Neural progenitor cell (in vitro differentiated cells): ENCODE measurements at regions not wholly inside any gene's neighbourhood (a gene's known extent, or its start where the extent isn't known, plus 50 kb on each side); places are given as distances from the start of the nearest gene placed in this dataset.

ENCODE experiments used
- DNase-seq: peaks from one replicate; pipeline ENCODE4 v3.0.0-alpha.2; 2016; ENCODE audit warnings: low spot score
- H2AFZ ChIP-seq: fragments of 200-600 bp; sonication (generic); replicated peaks from 2 replicates; pipeline ENCODE4 v1.6.1; 2016; ENCODE audit warnings: antibody characterized with exemption
- H3F3A ChIP-seq: fragments of 200-600 bp; sonication (generic); 2 replicates; pipeline ENCODE4 v1.6.1; 2016; ENCODE audit warnings: antibody characterized with exemption, low read depth
- H3K27ac ChIP-seq: fragments of 200-600 bp; sonication (generic); 2 replicates; pipeline ENCODE4 v1.5.1; 2016; ENCODE audit warnings: mild to moderate bottlenecking
- H3K27me3 ChIP-seq: fragments of 200-600 bp; sonication (generic); 2 replicates; pipeline ENCODE4 v1.6.1; 2016; ENCODE audit warnings: mild to moderate bottlenecking, moderate library complexity
- H3K36me3 ChIP-seq: fragments of 200-600 bp; sonication (generic); 2 replicates; pipeline ENCODE4 v1.5.1; 2016
- H3K4me1 ChIP-seq: fragments of 200-600 bp; sonication (generic); 2 replicates; pipeline ENCODE4 v1.6.1; 2016; ENCODE audit warnings: mixed run types
- H3K4me2 ChIP-seq: fragments of 200-600 bp; sonication (generic); 2 replicates; pipeline ENCODE4 v1.6.1; 2016
- H3K4me3 ChIP-seq: fragments of 200-600 bp; sonication (generic); 2 replicates; pipeline ENCODE4 v1.5.1; 2016
- H3K79me2 ChIP-seq: fragments of 200-600 bp; sonication (generic); 2 replicates; pipeline ENCODE4 v1.6.1; 2016; ENCODE audit warnings: low read depth
- H3K9ac ChIP-seq: fragments of 200-600 bp; sonication (generic); 2 replicates; pipeline ENCODE4 v1.6.1; 2016
- H3K9me3 ChIP-seq: fragments of 200-600 bp; sonication (generic); 2 replicates; pipeline ENCODE4 v1.5.1; 2016; ENCODE audit warnings: low read depth
- H4K20me1 ChIP-seq: fragments of 200-600 bp; sonication (generic); 2 replicates; pipeline ENCODE4 v1.6.1; 2016; ENCODE audit warnings: low read depth
- H3K27ac Mint-ChIP-seq: 3 replicates; pipeline ENCODE4 v1.8.0; 2021; ENCODE audit warnings: mixed read lengths
- H3K27me3 Mint-ChIP-seq: 2 replicates; pipeline ENCODE4 v1.8.0; 2022; ENCODE audit warnings: low read depth, mild to moderate bottlenecking, inconsistent platforms, moderate library complexity, mixed read lengths; ENCODE audit not compliant: insufficient read depth
- H3K36me3 Mint-ChIP-seq: 3 replicates; pipeline ENCODE4 v1.8.0; 2021; ENCODE audit warnings: mixed read lengths
- H3K4me1 Mint-ChIP-seq: 3 replicates; pipeline ENCODE4 v1.8.0; 2021; ENCODE audit warnings: mixed read lengths
- H3K4me3 Mint-ChIP-seq: 3 replicates; pipeline ENCODE4 v1.8.0; 2021; ENCODE audit warnings: mild to moderate bottlenecking, moderate library complexity, mixed read lengths
- H3K9me3 Mint-ChIP-seq: 3 replicates; pipeline ENCODE4 v1.8.0; 2020; ENCODE audit warnings: mixed read lengths
- EZH2 ChIP-seq: fragments of 200-600 bp; sonication (generic); IDR thresholded peaks from 2 replicates; pipeline ENCODE4 v1.6.1; 2017; ENCODE audit warnings: antibody characterized with exemption, mild to moderate bottlenecking, moderate library complexity
- EZH2phosphoT487 ChIP-seq: fragments of 200-600 bp; sonication (generic); IDR thresholded peaks from 2 replicates; pipeline ENCODE4 v1.6.1; 2017; ENCODE audit warnings: antibody characterized with exemption
- TF ChIP-seq, protein P1 (sequence below): fragments of 200-600 bp; sonication (generic); IDR thresholded peaks from 2 replicates; pipeline ENCODE4 v1.5.1; 2017; ENCODE audit warnings: antibody characterized with exemption, mild to moderate bottlenecking

DNA sequence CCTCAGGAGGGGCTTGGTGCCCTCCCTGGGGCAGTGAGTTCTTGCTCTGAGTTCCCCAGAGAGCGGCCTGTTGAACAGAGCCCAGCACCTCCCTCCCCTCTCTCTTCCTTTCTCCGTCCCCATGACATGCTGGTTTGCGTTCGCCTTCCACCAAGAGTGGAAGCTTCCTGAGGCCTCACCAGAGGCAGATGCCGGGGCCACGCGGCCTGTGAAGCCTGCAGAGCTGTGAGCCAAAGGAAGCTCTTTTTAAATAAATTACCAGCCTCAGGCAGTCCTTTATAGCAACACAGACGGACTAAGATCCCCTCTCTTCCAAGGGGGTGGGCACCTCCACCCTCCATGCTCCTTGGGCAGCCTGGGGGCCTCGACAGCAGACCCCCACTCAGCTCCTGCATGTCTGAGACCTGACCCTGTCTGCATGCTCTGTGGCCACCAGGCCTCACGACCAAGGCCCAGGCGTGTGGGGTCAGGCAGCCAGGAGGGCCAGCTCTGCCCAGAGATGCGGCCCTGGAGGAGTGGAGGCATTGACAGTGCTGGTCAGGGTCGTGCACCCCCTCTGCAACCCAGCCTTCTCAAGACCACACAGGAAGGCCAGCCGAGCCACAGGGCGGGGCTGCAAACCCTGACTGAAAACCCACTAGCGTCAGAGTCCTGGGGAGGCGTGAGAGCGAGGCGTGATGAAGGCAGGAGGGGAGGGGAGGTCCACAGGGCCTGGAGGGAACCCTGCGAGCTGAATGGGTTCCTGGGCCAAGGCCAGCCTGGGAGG, 54.6 kb upstream of the ADGRA1 start:
- H3K36me3 Mint-ChIP-seq: no peaks in the 10 kb centered on the region
- H3K27me3 Mint-ChIP-seq: peaks cover 17% of the 10 kb centered on the region
- H3K27ac Mint-ChIP-seq: no peak overlapping the region
- Histone ChIP-seq H2AFZ (no peak overlapping the region), H3K79me2 (no peaks in the 10 kb centered on the region), H3K9ac (no peak overlapping the region), H3K4me2 (no peak overlapping the region), H3K4me3 (no peak overlapping the region), H3K36me3 (no peaks in the 10 kb centered on the region), H3K27me3 (peaks cover 36% of the 10 kb centered on the region), H4K20me1 (no peaks in the 10 kb centered on the region), H3K4me1 (peaks cover 9% of the 10 kb centered on the region), H3F3A (no peaks in the 10 kb centered on the region), H3K9me3 (no peaks in the 10 kb centered on the region), H3K27ac (no peak overlapping the region)
- H3K9me3 Mint-ChIP-seq: no peaks in the 10 kb centered on the region
- peaks cover 14% of the 10 kb centered on the region for H3K4me1 Mint-ChIP-seq
- DNase-seq: no peak
- H3K4me3 Mint-ChIP-seq: no peak overlapping the region
- TF ChIP-seq, protein P1, sequence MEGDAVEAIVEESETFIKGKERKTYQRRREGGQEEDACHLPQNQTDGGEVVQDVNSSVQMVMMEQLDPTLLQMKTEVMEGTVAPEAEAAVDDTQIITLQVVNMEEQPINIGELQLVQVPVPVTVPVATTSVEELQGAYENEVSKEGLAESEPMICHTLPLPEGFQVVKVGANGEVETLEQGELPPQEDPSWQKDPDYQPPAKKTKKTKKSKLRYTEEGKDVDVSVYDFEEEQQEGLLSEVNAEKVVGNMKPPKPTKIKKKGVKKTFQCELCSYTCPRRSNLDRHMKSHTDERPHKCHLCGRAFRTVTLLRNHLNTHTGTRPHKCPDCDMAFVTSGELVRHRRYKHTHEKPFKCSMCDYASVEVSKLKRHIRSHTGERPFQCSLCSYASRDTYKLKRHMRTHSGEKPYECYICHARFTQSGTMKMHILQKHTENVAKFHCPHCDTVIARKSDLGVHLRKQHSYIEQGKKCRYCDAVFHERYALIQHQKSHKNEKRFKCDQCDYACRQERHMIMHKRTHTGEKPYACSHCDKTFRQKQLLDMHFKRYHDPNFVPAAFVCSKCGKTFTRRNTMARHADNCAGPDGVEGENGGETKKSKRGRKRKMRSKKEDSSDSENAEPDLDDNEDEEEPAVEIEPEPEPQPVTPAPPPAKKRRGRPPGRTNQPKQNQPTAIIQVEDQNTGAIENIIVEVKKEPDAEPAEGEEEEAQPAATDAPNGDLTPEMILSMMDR: no peak
- no peak for TF ChIP-seq EZH2phosphoT487

DNA sequence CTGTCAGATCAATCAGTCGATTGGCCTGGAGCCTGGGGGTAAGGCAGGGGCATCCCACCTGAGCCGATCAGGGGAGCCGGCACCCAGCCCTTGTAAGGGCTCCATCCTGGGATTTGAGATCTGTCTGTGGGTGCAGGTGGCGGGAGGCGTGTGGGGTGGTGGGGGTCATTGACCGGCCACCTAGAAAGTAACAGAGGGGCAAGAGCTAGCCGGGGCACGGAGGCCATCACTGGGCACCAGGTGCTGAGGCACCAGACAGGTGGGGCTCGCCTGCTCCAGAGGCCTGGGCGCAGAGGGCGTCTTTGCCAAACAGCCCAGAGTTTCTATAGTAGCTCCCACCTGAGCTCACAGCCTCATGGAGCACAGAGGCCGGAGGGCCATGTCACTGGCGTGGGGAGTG, 55.5 kb upstream of the ADGRA1 start:
- Mint-ChIP-seq H3K27me3 (peaks cover 17% of the 10 kb centered on the region), H3K27ac (peak overlapping the region; percentile 46), H3K4me1 (peaks cover 21% of the 10 kb centered on the region), H3K4me3 (no peak overlapping the region), H3K36me3 (peaks cover 2% of the 10 kb centered on the region), H3K9me3 (no peaks in the 10 kb centered on the region)
- Histone ChIP-seq H3K27me3 (peaks cover 36% of the 10 kb centered on the region), H2AFZ (no peak overlapping the region), H3K79me2 (no peaks in the 10 kb centered on the region), H3K4me1 (peaks cover 18% of the 10 kb centered on the region), H3K9ac (no peak overlapping the region), H3K4me2 (no peak overlapping the region), H3K36me3 (no peaks in the 10 kb centered on the region), H4K20me1 (no peaks in the 10 kb centered on the region), H3K4me3 (no peak overlapping the region), H3K9me3 (no peaks in the 10 kb centered on the region), H3F3A (no peaks in the 10 kb centered on the region), H3K27ac (no peak overlapping the region)
- TF ChIP-seq, protein P1: no peak
- TF ChIP-seq EZH2: no peak
- TF ChIP-seq EZH2phosphoT487: no peak
- DNase-seq: no peak

DNA sequence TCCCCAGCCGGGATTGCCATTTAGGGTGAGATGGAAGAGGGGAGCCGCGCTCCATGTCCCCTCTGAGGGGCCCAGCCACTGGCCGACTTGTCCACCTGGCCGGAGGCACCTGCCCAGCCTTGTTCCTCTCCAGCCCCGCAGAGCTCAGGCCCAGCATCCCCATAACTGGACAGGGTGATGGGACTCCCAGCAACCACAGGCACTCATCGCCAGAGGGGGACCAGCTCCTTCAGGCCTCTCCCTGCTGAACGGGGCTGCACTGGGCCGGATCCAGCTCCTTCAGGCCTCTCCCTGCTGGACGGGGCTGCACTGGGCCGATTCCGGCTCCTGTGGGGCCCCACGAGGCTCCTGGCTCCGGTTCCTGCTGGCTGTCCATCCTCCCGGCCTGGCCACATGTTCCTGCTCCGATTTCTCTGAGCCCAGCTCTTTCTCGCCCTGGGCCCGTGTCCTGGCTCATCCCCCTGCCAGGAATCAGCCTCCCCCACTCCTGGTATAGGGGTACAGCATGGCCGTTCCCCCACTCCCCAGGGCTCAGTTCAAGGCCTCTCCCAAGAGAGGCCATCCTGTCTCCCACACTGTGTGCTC, 56.1 kb upstream of the ADGRA1 start:
- no peak overlapping the region for H3K4me2 ChIP-seq
- peaks cover 37% of the 10 kb centered on the region for H3K27me3 ChIP-seq
- Mint-ChIP-seq H3K36me3 (peaks cover 2% of the 10 kb centered on the region), H3K9me3 (no peaks in the 10 kb centered on the region), H3K4me3 (peak overlapping the region; percentile 22), H3K4me1 (peaks cover 21% of the 10 kb centered on the region), H3K27me3 (peaks cover 17% of the 10 kb centered on the region), H3K27ac (peak overlapping the region; percentile 46)
- no peak overlapping the region for H2AFZ ChIP-seq
- no peak overlapping the region for H3K27ac ChIP-seq
- H3K79me2 ChIP-seq: no peaks in the 10 kb centered on the region
- H3K4me3 ChIP-seq: no peak overlapping the region
- H3F3A ChIP-seq: no peaks in the 10 kb centered on the region
- H4K20me1 ChIP-seq: no peaks in the 10 kb centered on the region
- H3K4me1 ChIP-seq: peaks cover 18% of the 10 kb centered on the region
- no peaks in the 10 kb centered on the region for H3K36me3 ChIP-seq
- H3K9ac ChIP-seq: no peak overlapping the region
- TF ChIP-seq, protein P1: no peak
- no peak for TF ChIP-seq EZH2
- no peak for TF ChIP-seq EZH2phosphoT487
- no peak for DNase-seq
- no peaks in the 10 kb centered on the region for H3K9me3 ChIP-seq
